ENCODE measurements at regions not wholly inside any gene's neighbourhood (a gene's known extent, or its start where the extent isn't known, plus 50 kb on each side); places are given as distances from the start of the nearest gene placed in this dataset.
A peak's percentile ranks its signal among the peaks of the same experiment; 100 is the strongest.

- DNase-seq (no peak), ATAC-seq (peak; percentile 41)
- intact Hi-C loops (cut with DNase I): no loop called here
- TF ChIP-seq CTCF (IDR thresholded peaks at IDR 0.05): no peak
- H3K4me1 ChIP-seq: no peaks in the 10 kb centered on the region
- H3K4me3 ChIP-seq: no peak overlapping the region
- no peaks in the 10 kb centered on the region for H3K27me3 ChIP-seq
- no peak overlapping the region for H3K27ac ChIP-seq
- H3K9me3 ChIP-seq: no peaks in the 10 kb centered on the region
- H3K36me3 ChIP-seq: no peaks in the 10 kb centered on the region
Measured at GRCh38 chr21:24895885-24896734, 711.2 kb downstream of the MRPL39 start.

DNA sequence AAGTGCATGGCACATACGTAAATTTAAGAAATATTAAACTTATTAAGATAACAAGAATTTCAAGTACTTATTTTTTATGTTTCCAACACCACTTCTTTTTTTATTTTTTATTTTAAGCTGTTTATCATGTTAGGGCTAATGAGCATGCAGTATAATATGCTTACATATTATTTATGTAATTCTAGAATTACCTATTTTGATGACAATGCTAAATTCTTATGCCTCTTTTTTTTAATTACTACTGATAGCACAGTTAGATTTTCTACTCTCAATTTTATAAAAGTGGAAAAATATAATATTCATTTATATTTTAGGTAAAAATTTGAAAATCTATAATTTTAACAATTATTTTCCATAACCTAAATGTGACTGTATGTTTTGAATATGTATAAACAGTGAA, 713.0 kb downstream of the MRPL39 start:
- ATAC-seq: no peak
- Histone ChIP-seq H3K27ac (no peak overlapping the region), H3K4me3 (no peak overlapping the region), H3K4me1 (no peaks in the 10 kb centered on the region), H3K27me3 (no peaks in the 10 kb centered on the region), H3K36me3 (no peaks in the 10 kb centered on the region), H3K9me3 (no peaks in the 10 kb centered on the region)
- TF ChIP-seq CTCF (IDR thresholded peaks at IDR 0.05): no peak
- no peak for DNase-seq
- intact Hi-C loops (cut with DNase I): no loop called here

- intact Hi-C loops (cut with DNase I): no loop called here
Measured at GRCh38 chr21:24890021-24890420, 717.3 kb downstream of the MRPL39 start.

DNA sequence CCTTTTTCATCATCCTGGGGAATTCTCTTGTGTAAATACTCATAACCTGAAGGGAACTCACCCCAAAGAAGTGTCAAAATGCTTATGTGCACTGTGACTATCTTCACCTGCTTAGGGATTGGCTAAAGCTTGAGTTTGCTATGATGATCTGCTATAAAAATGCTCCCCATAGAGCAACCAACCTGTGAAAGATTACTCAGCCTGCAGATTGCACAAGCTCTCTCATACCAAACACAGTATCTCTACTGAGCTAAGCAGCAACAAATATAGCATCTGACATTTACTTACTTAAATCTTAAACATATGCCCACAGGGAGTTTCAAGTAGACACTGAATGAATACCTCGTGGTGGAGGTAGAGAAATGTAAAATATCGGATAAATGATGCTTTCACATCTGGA, 725.8 kb downstream of the MRPL39 start:
- Histone ChIP-seq H3K4me3 (no peak overlapping the region), H3K9me3 (no peaks in the 10 kb centered on the region), H3K36me3 (no peaks in the 10 kb centered on the region), H3K27ac (no peak overlapping the region), H3K27me3 (no peaks in the 10 kb centered on the region), H3K4me1 (no peaks in the 10 kb centered on the region)
- TF ChIP-seq CTCF (IDR thresholded peaks at IDR 0.05): no peak
- intact Hi-C loops (cut with DNase I): no loop called here
- ATAC-seq: no peak
- DNase-seq: no peak

More at GRCh38 chr21:24890021-24890420, 717.3 kb downstream of the MRPL39 start:
- no peaks in the 10 kb centered on the region for H3K36me3 ChIP-seq
- H3K27me3 ChIP-seq: no peaks in the 10 kb centered on the region
- no peak overlapping the region for H3K27ac ChIP-seq
- ATAC-seq (no peak), DNase-seq (no peak)
- no peaks in the 10 kb centered on the region for H3K9me3 ChIP-seq
- no peak for TF ChIP-seq CTCF (IDR thresholded peaks at IDR 0.05)
- no peak overlapping the region for H3K4me3 ChIP-seq
- no peaks in the 10 kb centered on the region for H3K4me1 ChIP-seq

DNA sequence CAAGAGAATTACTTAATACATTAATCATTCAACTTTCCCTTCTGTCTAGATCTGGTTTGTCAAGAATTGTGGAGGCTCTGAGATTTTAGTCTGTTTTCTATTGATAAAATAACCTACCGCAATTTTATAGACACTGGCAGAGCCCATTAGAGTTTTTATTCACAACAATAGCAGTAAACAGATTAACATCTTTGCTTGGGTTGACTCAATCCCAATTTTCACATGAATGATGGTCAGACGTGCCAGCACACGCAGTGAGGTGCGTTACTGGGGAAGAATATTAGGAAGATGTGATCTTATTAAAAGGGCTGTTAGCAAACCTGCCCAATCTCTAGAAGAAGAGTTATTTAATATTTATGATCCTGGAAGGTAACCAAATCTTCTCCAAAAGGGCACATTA, 736.6 kb downstream of the MRPL39 start:
- Histone ChIP-seq H3K4me1 (no peaks in the 10 kb centered on the region), H3K27me3 (no peaks in the 10 kb centered on the region), H3K36me3 (no peaks in the 10 kb centered on the region), H3K9me3 (peaks cover 4% of the 10 kb centered on the region), H3K27ac (no peak overlapping the region), H3K4me3 (no peak overlapping the region)
- intact Hi-C loops (cut with DNase I): no loop called here
- DNase-seq: no peak
- ATAC-seq: no peak
- TF ChIP-seq CTCF (IDR thresholded peaks at IDR 0.05): no peak
